SK-N-SH treated with all-trans-retinoic acid at 6 μM for 48 hours (cell line): ENCODE measurements at regions not wholly inside any gene's neighbourhood (a gene's known extent, or its start where the extent isn't known, plus 50 kb on each side); places are given as distances from the start of the nearest gene placed in this dataset.
A peak's percentile ranks its signal among the peaks of the same experiment; 100 is the strongest.

Experiments used
- ATAC-seq: fragments of 200-7000 bp; cut with Tn5 transposase; 3 replicates; pipeline ENCODE4 v1.9.1; 2020; ENCODE audit warnings: mild to moderate bottlenecking, moderate library complexity
- ARNTL ChIP-seq: fragments of 450-650 bp; formaldehyde crosslinking; IDR thresholded peaks from 2 replicates; pipeline ENCODE4 v1.5.0; 2020; ENCODE audit warnings: low read depth, mild to moderate bottlenecking, moderate library complexity, borderline replicate concordance
- BACH2 ChIP-seq: fragments of 250-450 bp; sonication (Bioruptor Pico); IDR thresholded peaks from 2 replicates; pipeline ENCODE4 v1.9.0; 2021; ENCODE audit warnings: mild to moderate bottlenecking, borderline replicate concordance
- CREB5 ChIP-seq: fragments of 250-450 bp; sonication (Bioruptor Pico); IDR thresholded peaks from 2 replicates; pipeline ENCODE4 v1.5.1; 2020; ENCODE audit warnings: low read depth, mild to moderate bottlenecking, moderate library complexity
- CSDC2 ChIP-seq: fragments of 250-450 bp; sonication (Bioruptor Pico); IDR thresholded peaks from 2 replicates; pipeline ENCODE4 v1.5.0; 2020; ENCODE audit warnings: mild to moderate bottlenecking, moderate library complexity
- CSRNP3 ChIP-seq: fragments of 250-450 bp; sonication (Bioruptor Pico); IDR thresholded peaks from 2 replicates; pipeline ENCODE4 v1.5.1; 2021; ENCODE audit warnings: mild to moderate bottlenecking, moderate library complexity
- ESRRG ChIP-seq: fragments of 250-450 bp; sonication (Bioruptor Pico); IDR thresholded peaks from 2 replicates; pipeline ENCODE4 v1.6.1; 2021; ENCODE audit warnings: mild to moderate bottlenecking
- GLIS3 ChIP-seq: fragments of 250-450 bp; sonication (Bioruptor Pico); IDR thresholded peaks from 2 replicates; pipeline ENCODE4 v1.5.0; 2020; ENCODE audit warnings: mild to moderate bottlenecking, moderate library complexity
- ISL1 ChIP-seq: fragments of 250-450 bp; sonication (Bioruptor Pico); IDR thresholded peaks from 2 replicates; pipeline ENCODE4 v2.1.2; 2022; ENCODE audit warnings: mild to moderate bottlenecking, moderate library complexity
- OSR1 ChIP-seq: fragments of 250-450 bp; sonication (Bioruptor Pico); IDR thresholded peaks from 2 replicates; pipeline ENCODE4 v1.8.0; 2022; ENCODE audit warnings: moderate library complexity, mild to moderate bottlenecking, inconsistent platforms
- POU6F1 ChIP-seq: fragments of 250-450 bp; sonication (Bioruptor Pico); IDR thresholded peaks from 2 replicates; pipeline ENCODE4 v1.8.0; 2021; ENCODE audit warnings: low read depth, mild to moderate bottlenecking, moderate library complexity, borderline replicate concordance
- PPARA ChIP-seq: fragments of 250-450 bp; sonication (Bioruptor Pico); IDR thresholded peaks from 2 replicates; pipeline ENCODE4 v1.5.0; 2020; ENCODE audit warnings: mild to moderate bottlenecking, borderline replicate concordance
- TCF4 ChIP-seq: fragments of 250-450 bp; sonication (Bioruptor Pico); IDR thresholded peaks from 2 replicates; pipeline ENCODE4 v1.8.0; 2021; ENCODE audit warnings: mild to moderate bottlenecking, moderate library complexity, borderline replicate concordance
- TOX ChIP-seq: fragments of 250-450 bp; sonication (Bioruptor Pico); IDR thresholded peaks from 2 replicates; pipeline ENCODE4 v1.8.0; 2021; ENCODE audit warnings: mild to moderate bottlenecking, moderate library complexity, borderline replicate concordance
- TSHZ2 ChIP-seq: fragments of 250-450 bp; sonication (Bioruptor Pico); IDR thresholded peaks from 2 replicates; pipeline ENCODE4 v1.5.0; 2020; ENCODE audit warnings: mild to moderate bottlenecking, moderate library complexity
- ZC3H10 ChIP-seq: fragments of 250-450 bp; sonication (Bioruptor Pico); IDR thresholded peaks from 2 replicates; pipeline ENCODE4 v1.5.1; 2021; ENCODE audit warnings: mild to moderate bottlenecking, moderate library complexity
- ZFP3 ChIP-seq: fragments of 250-450 bp; sonication (Bioruptor Pico); IDR thresholded peaks from 2 replicates; pipeline ENCODE4 v1.5.0; 2020; ENCODE audit warnings: mild to moderate bottlenecking, moderate library complexity
- ZFP30 ChIP-seq: fragments of 450-650 bp; formaldehyde crosslinking; IDR thresholded peaks from 2 replicates; pipeline ENCODE4 v1.5.0; 2022; ENCODE audit warnings: mild to moderate bottlenecking, moderate library complexity
- ZNF70 ChIP-seq: fragments of 450-650 bp; formaldehyde crosslinking; IDR thresholded peaks from 2 replicates; pipeline ENCODE4 v1.5.0; 2020; ENCODE audit warnings: mild to moderate bottlenecking, moderate library complexity

- no peak for TF ChIP-seq CREB5 (CRISPR knock-in tag)
- no peak for TF ChIP-seq TOX (CRISPR knock-in tag)
- no peak for TF ChIP-seq ESRRG (CRISPR knock-in tag)
- no peak for TF ChIP-seq CSRNP3
These were observed 435.2 kb downstream of the GABRG2 start (continued) for GRCh38 chr5:162502780-162503179.

- TF ChIP-seq BACH2 (CRISPR knock-in tag) (no peak), TSHZ2 (CRISPR knock-in tag) (no peak), ZNF70 (CRISPR knock-in tag) (no peak), TOX (CRISPR knock-in tag) (no peak), ESRRG (CRISPR knock-in tag) (no peak), CSRNP3 (no peak), CSDC2 (CRISPR knock-in tag) (no peak), PPARA (CRISPR knock-in tag) (no peak), TCF4 (CRISPR knock-in tag) (no peak), OSR1 (CRISPR knock-in tag) (no peak), ZC3H10 (CRISPR knock-in tag) (no peak), ZFP3 (CRISPR knock-in tag) (no peak)
- no peak for ATAC-seq
These were observed 436.2 kb downstream of the GABRG2 start for GRCh38 chr5:162503796-162504195.

- ATAC-seq: peak; percentile 69
- no peak for TF ChIP-seq TOX (CRISPR knock-in tag)
- TF ChIP-seq ZFP3 (CRISPR knock-in tag): no peak
- TF ChIP-seq ARNTL (CRISPR knock-in tag): no peak
- TF ChIP-seq BACH2 (CRISPR knock-in tag): no peak
- no peak for TF ChIP-seq ISL1 (CRISPR knock-in tag)
- TF ChIP-seq TCF4 (CRISPR knock-in tag): no peak
- TF ChIP-seq OSR1 (CRISPR knock-in tag): no peak
- TF ChIP-seq, all 23 proteins: peak for 0
These were observed 445.5 kb downstream of the GABRG2 start for GRCh38 chr5:162512935-162513565.

- TF ChIP-seq TCF4 (CRISPR knock-in tag) (no peak), ZFP30 (CRISPR knock-in tag) (no peak), POU6F1 (CRISPR knock-in tag) (no peak), ZFP3 (CRISPR knock-in tag) (no peak), GLIS3 (no peak)
- no peak for ATAC-seq
These were observed 446.5 kb downstream of the GABRG2 start for GRCh38 chr5:162514116-162514515.
